ENCODE measurements at regions not wholly inside any gene's neighbourhood (a gene's known extent, or its start where the extent isn't known, plus 50 kb on each side); places are given as distances from the start of the nearest gene placed in this dataset.

GRCh38 chr18:9008709-9009635 is 93.5 kb upstream of the NDUFV2 start:
- no peak for TF ChIP-seq CTCF (IDR thresholded peaks at IDR 0.05; ENCODE audit: low read depth, low read length)
- H3K4me3 ChIP-seq (ENCODE audit: low read depth, low read length) = no peak overlapping the region

DNA sequence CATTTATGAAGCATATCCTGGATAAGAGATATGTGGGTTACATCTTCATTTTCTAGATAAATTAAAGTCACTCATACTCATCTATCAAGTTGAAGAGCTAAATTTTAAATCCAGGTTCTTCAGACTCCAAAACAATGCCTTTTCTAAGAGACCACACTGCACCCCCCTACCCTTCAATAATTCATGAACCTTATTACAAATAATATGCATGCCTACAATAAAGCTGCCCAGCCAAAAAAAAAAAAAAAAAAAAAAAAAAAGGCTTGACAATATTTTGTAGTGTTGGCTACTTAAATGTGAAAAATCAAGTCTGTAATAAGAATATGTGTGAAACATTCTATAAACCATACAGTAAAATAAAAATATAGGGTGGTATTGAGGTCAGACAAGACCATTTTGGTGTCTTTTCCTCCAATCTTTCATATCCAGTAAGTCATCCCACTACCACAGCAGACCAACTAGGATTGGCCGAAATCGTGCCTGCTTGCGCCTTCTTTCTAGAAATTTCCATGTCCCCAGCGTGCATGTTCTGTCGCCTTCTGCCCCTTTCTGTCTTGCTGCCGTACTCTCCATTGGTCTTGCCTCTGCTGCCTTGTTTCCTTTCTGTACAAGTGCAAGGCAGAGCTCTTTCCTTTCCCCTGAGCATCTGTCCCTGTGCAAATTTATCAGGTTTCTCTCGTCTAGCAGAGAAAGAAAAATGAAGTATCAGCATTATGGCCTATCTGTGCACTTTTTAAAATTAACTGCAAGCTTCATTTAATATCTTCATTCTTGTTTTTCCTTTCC is 92.6 kb upstream of the NDUFV2 start:
- H3K4me3 ChIP-seq (ENCODE audit: low read depth, low read length) = no peak overlapping the region
- TF ChIP-seq CTCF (IDR thresholded peaks at IDR 0.05; ENCODE audit: low read depth, low read length) = no peak

DNA sequence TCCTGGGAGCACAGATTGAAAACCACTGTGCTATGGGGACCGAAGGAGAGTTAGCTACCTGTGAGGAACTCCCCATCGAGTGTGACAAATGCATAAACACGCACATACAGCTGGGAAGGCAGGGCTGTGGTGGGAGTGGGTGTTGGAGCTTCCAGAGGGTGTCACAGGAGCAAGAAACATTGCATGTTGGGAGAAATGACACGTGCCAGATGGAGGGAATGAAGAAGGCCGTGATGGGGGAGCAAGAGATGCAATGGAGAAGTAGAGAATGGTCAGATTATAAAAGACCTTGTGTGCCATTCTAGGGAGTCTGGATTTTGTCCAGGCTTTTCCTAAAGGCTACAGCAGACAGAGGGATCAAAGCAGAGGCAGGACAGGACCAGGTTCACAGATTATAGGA is 91.1 kb upstream of the NDUFV2 start:
- TF ChIP-seq CTCF (IDR thresholded peaks at IDR 0.05; ENCODE audit: low read depth, low read length) = no peak
- H3K4me3 ChIP-seq (ENCODE audit: low read depth, low read length) = no peak overlapping the region

GRCh38 chr18:9013926-9014373 is 88.5 kb upstream of the NDUFV2 start:
- no peak for TF ChIP-seq CTCF (IDR thresholded peaks at IDR 0.05; ENCODE audit: low read depth, low read length)
- no peak overlapping the region for H3K4me3 ChIP-seq (ENCODE audit: low read depth, low read length)

DNA sequence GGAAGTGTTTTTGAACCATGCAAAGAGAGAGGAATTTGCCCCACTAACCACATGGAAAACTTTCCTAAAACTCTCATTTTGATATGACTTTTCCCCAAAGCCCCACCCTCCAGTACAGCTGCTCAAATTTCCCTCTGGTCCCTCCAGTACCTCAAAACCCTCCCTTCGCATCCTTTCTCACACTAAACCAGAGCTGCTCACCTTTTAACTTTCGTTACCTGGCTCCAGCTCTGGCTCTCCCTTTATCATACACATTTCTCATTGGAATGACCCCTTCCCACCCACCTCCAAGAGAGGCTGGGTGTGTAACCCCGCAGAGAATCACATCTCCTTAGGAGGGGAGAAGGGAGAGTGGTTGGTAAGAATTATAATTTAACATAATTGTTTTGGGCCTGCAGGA is 86.8 kb upstream of the NDUFV2 start:
- TF ChIP-seq CTCF (IDR thresholded peaks at IDR 0.05; ENCODE audit: low read depth, low read length) = no peak
- H3K4me3 ChIP-seq (ENCODE audit: low read depth, low read length) = no peak overlapping the region

GRCh38 chr18:9016633-9017166 is 85.8 kb upstream of the NDUFV2 start:
- H3K4me3 ChIP-seq (ENCODE audit: low read depth, low read length) = peak overlapping the region; percentile 48
- no peak for TF ChIP-seq CTCF (IDR thresholded peaks at IDR 0.05; ENCODE audit: low read depth, low read length)
